HG03439 (cell line): ENCODE measurements at regions not wholly inside any gene's neighbourhood (a gene's known extent, or its start where the extent isn't known, plus 50 kb on each side); places are given as distances from the start of the nearest gene placed in this dataset.

Experiments used
- ATAC-seq: cut with Tn5 transposase; IDR thresholded peaks from one replicate; pipeline ENCODE4 v1.9.1; 2021; ENCODE audit warnings: mild to moderate bottlenecking, moderate library complexity; ENCODE audit not compliant: unreplicated experiment

- ATAC-seq, result no peak
These were observed 49.9 kb downstream of the RIN2 start for GRCh38 chr20:19807946-19808330.

DNA sequence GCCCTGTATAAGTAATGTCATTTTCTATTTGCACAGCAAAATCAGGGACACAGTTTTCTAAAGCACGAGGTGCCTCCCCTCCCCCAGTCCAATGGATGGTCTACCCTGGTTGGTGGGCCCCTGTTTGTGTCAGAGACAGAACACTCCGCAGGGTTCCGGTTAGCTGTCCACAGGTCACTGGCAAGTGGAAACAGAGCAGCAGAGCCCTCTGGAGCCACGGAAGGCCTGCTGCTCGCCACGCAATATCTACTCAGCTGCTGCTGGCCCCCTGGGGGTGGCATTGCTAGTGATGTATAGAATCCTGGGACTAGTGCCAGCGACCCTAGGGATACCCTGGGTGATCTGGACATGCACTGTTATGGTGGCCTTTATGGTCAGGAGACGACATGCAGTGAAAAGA, 50.4 kb downstream of the RIN2 start:
- no peak for ATAC-seq

GRCh38 chr20:19809505-19809904, 51.4 kb downstream of the RIN2 start:
- ATAC-seq, result no peak

- no peak for ATAC-seq
These were observed 53.2 kb downstream of the RIN2 start for GRCh38 chr20:19811231-19811630.

DNA sequence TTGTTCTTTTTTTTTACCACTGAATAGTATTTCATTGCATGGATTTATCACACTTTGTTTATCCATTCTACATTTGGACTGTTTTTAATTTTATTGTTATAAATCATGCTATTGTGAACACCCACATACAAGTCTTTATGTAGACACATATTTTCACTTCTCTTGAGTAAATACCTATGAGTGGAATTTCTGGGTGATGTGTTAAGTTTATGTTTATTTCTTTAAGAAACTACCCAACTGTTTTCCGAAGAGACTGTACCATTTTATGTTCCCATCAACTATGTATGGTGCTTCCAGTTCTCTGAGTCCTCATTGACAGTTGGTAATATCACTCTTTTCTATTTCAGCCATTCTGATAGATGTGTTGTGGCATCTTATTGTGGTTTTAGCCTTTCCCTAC, 54.0 kb downstream of the RIN2 start:
- ATAC-seq, result no peak

DNA sequence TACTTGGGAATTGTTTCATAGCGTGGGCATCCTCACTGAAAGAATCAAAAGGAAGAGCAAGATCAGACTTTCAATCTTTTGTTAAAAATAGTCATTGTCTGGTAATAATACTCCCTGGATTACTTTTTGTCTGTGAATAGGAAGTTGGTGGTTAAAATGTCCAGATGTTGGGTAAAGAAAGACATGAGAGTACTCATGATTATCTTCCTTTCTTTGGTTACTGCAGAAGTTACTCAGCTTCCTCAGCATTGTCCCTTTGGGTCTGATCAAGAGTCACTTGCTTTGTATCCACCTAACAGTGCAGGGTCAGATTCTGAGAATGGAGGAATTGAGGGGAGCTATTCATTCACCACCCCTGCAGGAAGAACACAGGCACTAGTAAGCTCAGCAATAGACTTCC, 54.6 kb downstream of the RIN2 start:
- no peak for ATAC-seq

- no peak for ATAC-seq
These were observed 56.0 kb downstream of the RIN2 start for GRCh38 chr20:19813846-19814640.

- no peak for ATAC-seq
These were observed 57.5 kb downstream of the RIN2 start for GRCh38 chr20:19815553-19815991.

DNA sequence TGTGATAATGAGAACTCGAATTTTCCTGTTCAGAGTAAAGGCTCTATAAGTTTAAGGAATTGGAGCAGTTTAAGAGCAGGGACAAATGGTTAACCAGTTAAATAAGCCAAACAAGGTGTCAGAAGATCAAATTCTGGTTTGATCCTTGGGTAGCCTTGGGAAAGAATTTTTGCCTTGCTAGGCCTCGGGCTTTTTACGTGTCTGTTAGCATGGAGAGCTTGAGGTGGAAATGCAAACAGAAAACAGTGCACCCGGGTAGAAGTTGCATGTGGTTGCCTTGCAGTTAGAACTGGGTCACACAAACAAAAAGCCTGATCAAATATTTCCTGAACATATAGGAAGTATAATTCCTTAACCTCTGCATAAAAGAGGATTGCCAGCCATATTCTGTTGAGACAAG, 58.3 kb downstream of the RIN2 start:
- no peak for ATAC-seq

DNA sequence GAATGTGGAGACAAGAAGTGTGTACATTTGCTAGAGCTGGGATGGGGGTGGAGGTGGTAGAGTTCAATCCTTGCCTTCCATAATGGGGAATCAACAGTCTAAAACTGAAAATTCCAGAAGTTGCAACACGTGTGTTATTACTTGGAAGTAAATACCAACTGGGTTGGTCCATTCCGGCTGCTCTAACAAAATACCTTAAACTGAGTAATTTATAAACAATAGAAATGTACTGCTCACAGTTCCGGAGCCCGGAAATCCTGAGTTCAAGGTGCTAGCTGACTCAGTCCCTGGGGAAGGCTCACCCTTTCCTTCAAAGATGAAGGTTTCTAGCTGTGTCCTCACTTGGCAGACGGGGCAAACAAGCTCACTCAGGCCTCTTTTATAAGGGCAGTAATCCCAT, 59.0 kb downstream of the RIN2 start:
- ATAC-seq, result no peak

DNA sequence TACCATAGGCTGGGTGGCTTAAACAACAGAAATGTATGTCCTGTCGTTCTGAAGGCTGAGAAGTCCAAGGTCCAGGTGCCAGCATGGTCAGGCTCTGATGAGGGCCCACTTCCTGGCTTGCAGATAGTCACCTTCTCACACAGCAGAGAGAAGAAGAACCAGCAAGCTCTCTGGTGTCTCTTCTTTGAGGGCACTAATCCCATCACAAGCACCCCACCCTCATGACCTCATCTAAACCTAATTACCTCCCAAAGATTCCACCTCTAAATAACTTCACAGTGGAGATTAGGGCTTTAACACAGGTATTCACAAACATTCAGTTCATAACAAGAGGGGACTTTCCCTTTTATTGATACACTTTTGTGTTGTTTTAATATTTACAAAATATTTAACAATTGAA, 61.1 kb downstream of the RIN2 start:
- no peak for ATAC-seq

DNA sequence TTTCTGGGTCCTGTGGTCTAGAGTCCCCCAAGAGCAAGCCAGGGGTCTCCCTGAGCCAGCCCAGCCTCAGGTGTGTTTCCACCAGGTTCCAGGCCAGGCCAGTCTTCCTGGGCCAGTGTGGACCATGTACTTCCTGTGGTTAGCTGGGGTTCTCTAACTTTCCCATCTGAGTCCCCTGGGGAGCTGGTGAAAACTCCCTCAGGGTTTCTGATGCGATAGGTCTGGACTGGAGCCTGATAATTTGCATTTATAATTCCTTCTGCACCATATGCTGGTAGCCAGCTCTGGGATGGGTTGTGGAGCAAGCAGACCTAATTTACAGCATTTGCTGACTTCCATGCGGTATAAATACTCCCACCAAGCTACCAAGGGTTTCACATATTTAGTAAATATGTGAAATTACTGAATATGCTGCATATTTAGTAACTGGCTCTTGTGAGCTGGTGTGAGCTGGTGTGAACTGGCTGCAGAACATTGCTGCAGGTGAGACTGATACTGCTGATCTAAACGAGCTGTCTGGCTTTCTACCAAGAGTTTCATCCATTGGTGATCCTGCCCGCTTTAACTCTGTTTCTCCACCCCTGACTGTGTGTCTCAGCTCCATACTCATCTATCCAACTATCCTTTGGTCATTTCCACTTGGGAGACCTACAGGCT, 62.6 kb downstream of the RIN2 start:
- no peak for ATAC-seq

GRCh38 chr20:19821606-19822005, 63.5 kb downstream of the RIN2 start:
- ATAC-seq, result no peak

- ATAC-seq, result no peak
These were observed 65.2 kb downstream of the RIN2 start for GRCh38 chr20:19823216-19823615.

DNA sequence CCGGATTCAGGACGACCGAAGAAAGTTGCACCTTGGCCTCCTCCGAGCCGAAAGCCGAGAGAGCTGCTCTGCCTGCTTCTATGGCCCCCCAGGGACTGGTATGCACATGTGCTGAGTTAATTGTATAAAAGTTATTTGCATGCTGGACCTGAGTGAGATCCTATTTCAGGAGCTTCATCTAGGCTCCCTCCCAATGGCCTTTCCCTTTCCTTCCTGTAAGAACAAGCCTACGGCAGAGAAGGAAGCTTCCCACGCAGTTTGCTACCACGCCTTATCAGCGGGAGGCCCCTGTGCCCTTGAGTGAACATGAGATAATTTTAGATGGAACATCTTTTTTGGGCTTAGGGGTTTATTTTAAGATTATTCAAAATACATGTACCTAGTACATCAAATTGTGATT, 65.9 kb downstream of the RIN2 start:
- no peak for ATAC-seq

DNA sequence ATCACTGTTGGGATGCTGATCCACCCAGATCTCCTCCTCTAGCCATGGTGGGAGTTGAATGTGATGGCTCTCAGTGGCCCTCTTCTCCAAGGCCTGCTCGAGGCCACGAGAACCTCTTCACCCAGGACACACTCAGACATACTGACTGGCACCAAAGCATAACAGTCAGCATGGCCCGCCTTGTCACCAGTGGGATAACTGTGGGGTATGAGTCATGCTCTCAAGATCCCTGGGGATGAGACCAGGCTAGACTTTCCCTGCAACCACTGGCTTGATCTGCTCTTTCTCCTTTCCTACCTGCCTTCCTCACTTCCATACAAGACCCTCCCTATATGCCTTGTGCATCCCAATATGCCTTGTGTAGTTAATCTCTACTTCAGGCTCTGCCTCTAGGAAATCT, 66.8 kb downstream of the RIN2 start:
- no peak for ATAC-seq

- ATAC-seq, result no peak
These were observed 68.3 kb downstream of the RIN2 start for GRCh38 chr20:19826179-19826914.

- ATAC-seq, result peak; percentile 37
These were observed 69.8 kb downstream of the RIN2 start for GRCh38 chr20:19827818-19828217.

- peak; percentile 87 for ATAC-seq
These were observed 70.2 kb downstream of the RIN2 start for GRCh38 chr20:19828232-19828631.

GRCh38 chr20:19830211-19830785, 72.2 kb downstream of the RIN2 start:
- no peak for ATAC-seq

GRCh38 chr20:19832875-19833274, 74.8 kb downstream of the RIN2 start:
- ATAC-seq, result no peak

GRCh38 chr20:19833395-19833794, 75.3 kb downstream of the RIN2 start:
- no peak for ATAC-seq
